Chondrocyte (in vitro differentiated cells): ENCODE measurements at regions not wholly inside any gene's neighbourhood (a gene's known extent, or its start where the extent isn't known, plus 50 kb on each side); places are given as distances from the start of the nearest gene placed in this dataset.

Source experiments
- DNase-seq: peaks from one replicate; pipeline ENCODE4 v3.0.0; 2021; ENCODE audit warnings: mixed read lengths, low spot score
- H3K27ac Mint-ChIP-seq: one replicate; pipeline ENCODE4 v1.8.0; 2021; ENCODE audit warnings: mild to moderate bottlenecking, moderate library complexity, mixed read lengths; ENCODE audit not compliant: unreplicated experiment
- H3K27me3 Mint-ChIP-seq: 2 replicates; pipeline ENCODE4 v1.8.0; 2021; ENCODE audit warnings: low read depth, mixed read lengths
- H3K36me3 Mint-ChIP-seq: 2 replicates; pipeline ENCODE4 v1.8.0; 2021; ENCODE audit warnings: low read depth, mixed read lengths
- H3K4me1 Mint-ChIP-seq: 2 replicates; pipeline ENCODE4 v1.8.0; 2021; ENCODE audit warnings: low read depth, mild to moderate bottlenecking, mixed read lengths
- H3K4me3 Mint-ChIP-seq: one replicate; pipeline ENCODE4 v1.8.0; 2021; ENCODE audit warnings: mild to moderate bottlenecking, moderate library complexity, mixed read lengths; ENCODE audit not compliant: unreplicated experiment
- H3K9me3 Mint-ChIP-seq: 2 replicates; pipeline ENCODE4 v1.8.0; 2021; ENCODE audit warnings: low read depth, mixed read lengths
- TF ChIP-seq, protein P1 (sequence below): fragments of 200-600 bp; sonication (generic); IDR thresholded peaks from 2 replicates; pipeline ENCODE4 v1.5.0; 2021; ENCODE audit warnings: antibody characterized with exemption, mild to moderate bottlenecking, moderate library complexity

DNA sequence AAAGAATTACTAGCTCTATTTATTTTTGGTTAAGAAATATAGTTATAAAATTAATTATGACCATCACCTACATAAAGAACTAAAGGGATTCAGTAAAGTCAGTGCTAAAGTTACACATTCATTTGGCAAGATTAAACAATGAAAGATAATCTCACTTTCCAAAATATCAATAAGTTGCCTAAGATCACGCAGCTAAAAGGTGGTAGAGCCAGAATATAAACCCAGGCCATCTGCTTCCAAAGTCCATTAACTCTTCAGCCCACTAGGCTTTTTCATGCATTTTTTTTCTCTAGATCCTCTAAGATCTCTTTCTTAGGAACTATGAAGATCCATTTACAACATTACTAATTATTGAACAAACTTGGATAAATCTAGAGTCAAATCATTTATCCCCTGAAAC is 66.6 kb upstream of the RND3 start:
- Mint-ChIP-seq H3K4me1 (peaks cover 28% of the 10 kb centered on the region), H3K27ac (no peak overlapping the region)
- TF ChIP-seq, protein P1, sequence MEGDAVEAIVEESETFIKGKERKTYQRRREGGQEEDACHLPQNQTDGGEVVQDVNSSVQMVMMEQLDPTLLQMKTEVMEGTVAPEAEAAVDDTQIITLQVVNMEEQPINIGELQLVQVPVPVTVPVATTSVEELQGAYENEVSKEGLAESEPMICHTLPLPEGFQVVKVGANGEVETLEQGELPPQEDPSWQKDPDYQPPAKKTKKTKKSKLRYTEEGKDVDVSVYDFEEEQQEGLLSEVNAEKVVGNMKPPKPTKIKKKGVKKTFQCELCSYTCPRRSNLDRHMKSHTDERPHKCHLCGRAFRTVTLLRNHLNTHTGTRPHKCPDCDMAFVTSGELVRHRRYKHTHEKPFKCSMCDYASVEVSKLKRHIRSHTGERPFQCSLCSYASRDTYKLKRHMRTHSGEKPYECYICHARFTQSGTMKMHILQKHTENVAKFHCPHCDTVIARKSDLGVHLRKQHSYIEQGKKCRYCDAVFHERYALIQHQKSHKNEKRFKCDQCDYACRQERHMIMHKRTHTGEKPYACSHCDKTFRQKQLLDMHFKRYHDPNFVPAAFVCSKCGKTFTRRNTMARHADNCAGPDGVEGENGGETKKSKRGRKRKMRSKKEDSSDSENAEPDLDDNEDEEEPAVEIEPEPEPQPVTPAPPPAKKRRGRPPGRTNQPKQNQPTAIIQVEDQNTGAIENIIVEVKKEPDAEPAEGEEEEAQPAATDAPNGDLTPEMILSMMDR = no peak

DNA sequence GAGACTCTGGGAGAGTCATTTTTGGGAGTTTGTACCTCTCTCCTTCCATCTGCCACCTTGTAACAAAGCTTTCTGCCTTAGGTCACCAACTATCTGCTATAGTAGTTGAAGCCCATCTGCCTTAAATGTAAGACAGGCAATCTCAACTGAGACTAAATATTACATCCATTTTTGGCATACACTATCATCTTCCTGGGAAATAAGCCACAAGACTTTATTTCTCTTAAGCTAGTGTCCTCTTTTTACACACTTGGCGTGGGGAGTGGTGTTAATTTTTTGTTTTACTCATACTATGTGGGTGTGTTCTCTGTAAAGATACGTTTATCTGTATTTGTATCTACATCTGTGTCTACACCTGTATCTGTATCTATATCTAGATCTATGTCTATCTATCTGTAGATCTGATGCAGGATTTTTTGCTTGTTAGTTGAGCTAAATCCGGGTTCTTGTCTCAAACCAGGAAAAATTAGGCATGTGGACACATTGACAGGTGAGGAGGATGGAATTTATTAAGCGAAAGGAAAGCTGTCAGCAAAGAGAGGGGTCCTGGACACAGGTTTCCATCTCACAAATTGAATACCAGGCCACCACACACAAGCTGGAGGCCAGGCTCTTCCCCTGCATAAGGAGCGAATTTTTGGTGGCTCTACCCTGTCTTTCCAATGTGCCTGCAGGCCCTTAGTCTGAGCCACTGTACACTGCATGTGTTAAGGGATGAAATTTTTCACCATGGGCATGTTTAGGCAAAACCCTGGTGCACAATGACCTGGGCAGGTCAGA is 64.8 kb upstream of the RND3 start:
- no peak for DNase-seq
- no peaks in the 10 kb centered on the region for H3K9me3 Mint-ChIP-seq
- TF ChIP-seq, protein P1 = no peak
- no peaks in the 10 kb centered on the region for H3K27me3 Mint-ChIP-seq
- no peak overlapping the region for H3K27ac Mint-ChIP-seq
- peaks cover 27% of the 10 kb centered on the region for H3K4me1 Mint-ChIP-seq
- H3K36me3 Mint-ChIP-seq = no peaks in the 10 kb centered on the region
- H3K4me3 Mint-ChIP-seq = no peak overlapping the region

More for the DNA sequence above, 66.6 kb upstream of the RND3 start:
- Mint-ChIP-seq H3K9me3 (no peaks in the 10 kb centered on the region), H3K36me3 (no peaks in the 10 kb centered on the region), H3K27me3 (no peaks in the 10 kb centered on the region), H3K4me3 (no peak overlapping the region)
- DNase-seq = no peak

DNA sequence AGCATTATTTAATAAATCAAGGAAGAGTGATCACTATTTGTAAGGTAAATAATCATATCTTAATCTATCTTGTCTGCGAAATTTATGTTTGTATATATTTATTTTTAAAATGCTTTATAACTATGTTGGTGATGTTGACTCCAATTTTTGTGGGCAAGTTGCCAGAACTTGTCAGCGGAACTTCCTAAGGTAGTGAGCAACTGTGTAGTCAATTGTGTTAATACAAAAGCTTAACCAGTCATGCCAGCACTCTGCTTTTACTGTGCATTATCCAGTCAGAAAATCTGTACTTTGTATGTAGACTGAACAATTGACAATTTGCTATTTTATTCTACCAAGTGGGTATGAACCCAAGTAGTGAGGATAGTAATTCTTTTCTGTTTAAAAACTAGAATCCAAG is 61.9 kb upstream of the RND3 start:
- H3K27me3 Mint-ChIP-seq = no peaks in the 10 kb centered on the region
- H3K27ac Mint-ChIP-seq = no peak overlapping the region
- no peak overlapping the region for H3K4me3 Mint-ChIP-seq
- H3K9me3 Mint-ChIP-seq = no peaks in the 10 kb centered on the region
- DNase-seq = no peak
- no peaks in the 10 kb centered on the region for H3K36me3 Mint-ChIP-seq
- TF ChIP-seq, protein P1 = no peak
- peaks cover 16% of the 10 kb centered on the region for H3K4me1 Mint-ChIP-seq

DNA sequence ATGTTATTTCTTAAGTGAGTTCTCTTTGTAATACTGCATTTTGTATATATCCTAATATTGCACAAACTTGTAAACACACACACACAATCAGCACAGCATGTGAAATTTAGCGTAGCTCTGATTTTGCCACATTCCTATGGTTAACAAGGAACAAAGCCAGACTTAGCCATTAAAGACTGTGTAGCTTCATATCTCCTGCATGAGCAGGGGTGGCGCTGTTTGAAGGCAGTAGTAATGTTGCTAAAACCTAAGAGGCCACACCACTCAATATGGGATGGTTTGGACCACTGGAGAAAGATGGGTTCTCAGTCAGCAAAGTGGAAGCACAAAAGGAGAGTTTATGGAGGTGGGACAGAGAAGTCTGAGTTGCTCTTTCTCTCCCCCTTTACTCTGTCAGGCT is 61.1 kb upstream of the RND3 start:
- Mint-ChIP-seq H3K4me3 (no peak overlapping the region), H3K36me3 (no peaks in the 10 kb centered on the region), H3K4me1 (peaks cover 16% of the 10 kb centered on the region), H3K27ac (no peak overlapping the region), H3K9me3 (no peaks in the 10 kb centered on the region), H3K27me3 (no peaks in the 10 kb centered on the region)
- no peak for DNase-seq
- TF ChIP-seq, protein P1 = peak; percentile 66

DNA sequence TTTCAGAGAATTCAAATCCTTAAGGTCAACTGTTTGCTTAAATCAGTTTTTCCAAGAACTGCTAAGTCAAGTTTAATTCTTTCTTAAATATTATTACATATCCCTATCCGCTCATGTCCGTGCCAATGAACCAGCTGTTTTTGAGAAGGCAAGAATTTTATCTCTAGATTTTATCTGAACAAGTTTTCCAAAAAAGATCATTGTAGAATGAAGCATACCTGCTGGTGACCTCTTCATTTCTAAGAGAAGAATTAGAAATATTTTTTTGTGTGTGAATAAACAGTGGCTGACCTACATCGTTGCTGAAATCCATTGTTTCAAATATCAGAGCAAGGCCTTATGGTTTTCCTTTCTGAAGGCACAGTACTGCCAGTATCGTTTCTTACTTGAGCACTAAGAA is 58.4 kb upstream of the RND3 start:
- no peak overlapping the region for H3K27ac Mint-ChIP-seq
- H3K36me3 Mint-ChIP-seq = no peaks in the 10 kb centered on the region
- DNase-seq = no peak
- H3K27me3 Mint-ChIP-seq = no peaks in the 10 kb centered on the region
- H3K4me3 Mint-ChIP-seq = no peak overlapping the region
- TF ChIP-seq, protein P1 = no peak
- H3K9me3 Mint-ChIP-seq = no peaks in the 10 kb centered on the region
- no peaks in the 10 kb centered on the region for H3K4me1 Mint-ChIP-seq
